GM23338 (cell line): ENCODE measurements at regions not wholly inside any gene's neighbourhood (a gene's known extent, or its start where the extent isn't known, plus 50 kb on each side); places are given as distances from the start of the nearest gene placed in this dataset.

Experiments used
- CREB1 ChIP-seq: fragments of 250-450 bp; sonication (Bioruptor Pico); IDR thresholded peaks from 2 replicates; pipeline ENCODE4 v1.5.0; 2020; ENCODE audit warnings: low read depth, mild to moderate bottlenecking, moderate library complexity
- CTCF ChIP-seq, 2 experiments: fragments of 200-600 bp in 1 of 2; sonication (generic) in 1 of 2; conservative IDR thresholded peaks; 2 replicates each; pipeline versions ENCODE4 v1.5.1 to v1.6.1; 2016 to 2017; ENCODE audit warnings: antibody characterized with exemption in 2 of 2, low read depth in 2 of 2, mild to moderate bottlenecking in 2 of 2, moderate library complexity in 1 of 2
- ETS1 ChIP-seq: IDR thresholded peaks from 2 replicates; pipeline ENCODE4 v1.6.1; 2016; ENCODE audit warnings: antibody characterized with exemption
- EZH2 ChIP-seq: fragments of 200-600 bp; sonication (generic); IDR thresholded peaks from one replicate; pipeline ENCODE4 v1.8.0; 2017; ENCODE audit warnings: antibody characterized with exemption, mild to moderate bottlenecking, low read depth; ENCODE audit not compliant: unreplicated experiment
- EZH2phosphoT487 ChIP-seq: fragments of 200-600 bp; sonication (generic); IDR thresholded peaks from one replicate; pipeline ENCODE4 v1.8.1; 2018; ENCODE audit warnings: antibody characterized with exemption; ENCODE audit not compliant: unreplicated experiment
- POLR2AphosphoS5 ChIP-seq: IDR thresholded peaks from 2 replicates; pipeline ENCODE4 v1.6.1; 2016; ENCODE audit warnings: antibody characterized with exemption, low read depth
- REST ChIP-seq: IDR thresholded peaks from one replicate; pipeline ENCODE4 v1.6.1; 2018; ENCODE audit warnings: antibody characterized with exemption; ENCODE audit not compliant: unreplicated experiment
- STAT1 ChIP-seq: IDR thresholded peaks from one replicate; pipeline ENCODE4 v1.6.1; 2016; ENCODE audit warnings: antibody characterized with exemption; ENCODE audit not compliant: unreplicated experiment

- TF ChIP-seq EZH2 (no peak), CTCF (conservative IDR thresholded peaks at IDR 0.05; ENCODE audit: low read depth in 2 of 2) (no peak), EZH2phosphoT487 (no peak), STAT1 (no peak), REST (no peak), POLR2AphosphoS5 (no peak), CREB1 (CRISPR knock-in tag) (no peak), ETS1 (no peak)
Measured at GRCh38 chr4:182019148-182019652, 224.0 kb upstream of the TENM3 start.
